ENCODE measurements at regions not wholly inside any gene's neighbourhood (a gene's known extent, or its start where the extent isn't known, plus 50 kb on each side); places are given as distances from the start of the nearest gene placed in this dataset.

GRCh38 chr10:57468894-57469432 is 798.7 kb downstream of the IPMK start:
- CTCF ChIA-PET = no interaction called here
- TF ChIP-seq, protein P1, sequence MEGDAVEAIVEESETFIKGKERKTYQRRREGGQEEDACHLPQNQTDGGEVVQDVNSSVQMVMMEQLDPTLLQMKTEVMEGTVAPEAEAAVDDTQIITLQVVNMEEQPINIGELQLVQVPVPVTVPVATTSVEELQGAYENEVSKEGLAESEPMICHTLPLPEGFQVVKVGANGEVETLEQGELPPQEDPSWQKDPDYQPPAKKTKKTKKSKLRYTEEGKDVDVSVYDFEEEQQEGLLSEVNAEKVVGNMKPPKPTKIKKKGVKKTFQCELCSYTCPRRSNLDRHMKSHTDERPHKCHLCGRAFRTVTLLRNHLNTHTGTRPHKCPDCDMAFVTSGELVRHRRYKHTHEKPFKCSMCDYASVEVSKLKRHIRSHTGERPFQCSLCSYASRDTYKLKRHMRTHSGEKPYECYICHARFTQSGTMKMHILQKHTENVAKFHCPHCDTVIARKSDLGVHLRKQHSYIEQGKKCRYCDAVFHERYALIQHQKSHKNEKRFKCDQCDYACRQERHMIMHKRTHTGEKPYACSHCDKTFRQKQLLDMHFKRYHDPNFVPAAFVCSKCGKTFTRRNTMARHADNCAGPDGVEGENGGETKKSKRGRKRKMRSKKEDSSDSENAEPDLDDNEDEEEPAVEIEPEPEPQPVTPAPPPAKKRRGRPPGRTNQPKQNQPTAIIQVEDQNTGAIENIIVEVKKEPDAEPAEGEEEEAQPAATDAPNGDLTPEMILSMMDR (IDR thresholded peaks at IDR 0.05; ENCODE audit: insufficient read depth, low read length, missing control alignments) = no peak
- no peak overlapping the region for H3K4me3 ChIP-seq (ENCODE audit: low read depth, low read length)
- POLR2A ChIA-PET = no interaction called here
- no peak for DNase-seq (ENCODE audit: low read depth, low spot score)

DNA sequence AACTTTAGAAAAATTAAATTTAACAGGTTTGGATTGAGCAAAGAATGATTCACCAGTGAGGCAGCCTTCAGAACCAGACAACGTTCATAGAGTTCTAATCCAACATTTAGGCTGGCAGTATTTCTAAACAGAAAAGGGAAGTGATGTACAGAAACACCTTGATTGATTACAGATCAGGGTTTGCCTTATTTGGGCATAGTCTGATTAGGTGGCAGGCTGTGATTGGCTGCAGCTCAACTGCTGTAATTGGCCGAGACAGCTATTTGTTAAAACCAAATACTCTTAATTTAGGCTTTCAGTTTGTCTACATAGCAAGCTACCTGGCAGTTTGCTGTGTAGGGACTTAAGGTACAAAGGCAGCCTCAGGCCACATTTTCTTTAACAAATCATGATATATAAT is 802.5 kb downstream of the IPMK start:
- TF ChIP-seq, protein P1 (IDR thresholded peaks at IDR 0.05; ENCODE audit: insufficient read depth, low read length, missing control alignments) = no peak
- POLR2A ChIA-PET = no interaction called here
- CTCF ChIA-PET = no interaction called here
- H3K4me3 ChIP-seq (ENCODE audit: low read depth, low read length) = no peak overlapping the region
- DNase-seq (ENCODE audit: low read depth, low spot score) = no peak

DNA sequence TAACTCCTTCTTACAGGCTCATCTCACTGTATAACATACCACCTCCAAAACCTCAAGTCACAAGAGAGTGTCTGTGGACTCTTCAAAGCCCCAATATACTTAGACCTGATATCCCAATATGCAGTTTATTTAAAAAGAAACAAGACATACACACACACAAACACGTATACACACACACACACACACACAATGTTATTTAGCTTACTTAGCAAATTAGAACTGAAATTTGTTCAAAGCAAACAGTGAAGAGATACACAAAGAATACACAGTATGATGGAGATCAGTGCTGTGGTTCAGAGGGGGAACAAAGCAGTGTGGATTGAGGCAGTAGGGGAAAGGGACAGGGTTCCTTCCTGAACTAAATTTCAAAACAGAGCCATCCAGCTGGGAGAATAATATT is 807.2 kb downstream of the IPMK start:
- DNase-seq (ENCODE audit: low read depth, low spot score) = no peak
- ChIA-PET POLR2A (no interaction called here), CTCF (no interaction called here)
- H3K4me3 ChIP-seq (ENCODE audit: low read depth, low read length) = no peak overlapping the region
- TF ChIP-seq, protein P1 (IDR thresholded peaks at IDR 0.05; ENCODE audit: insufficient read depth, low read length, missing control alignments) = no peak

DNA sequence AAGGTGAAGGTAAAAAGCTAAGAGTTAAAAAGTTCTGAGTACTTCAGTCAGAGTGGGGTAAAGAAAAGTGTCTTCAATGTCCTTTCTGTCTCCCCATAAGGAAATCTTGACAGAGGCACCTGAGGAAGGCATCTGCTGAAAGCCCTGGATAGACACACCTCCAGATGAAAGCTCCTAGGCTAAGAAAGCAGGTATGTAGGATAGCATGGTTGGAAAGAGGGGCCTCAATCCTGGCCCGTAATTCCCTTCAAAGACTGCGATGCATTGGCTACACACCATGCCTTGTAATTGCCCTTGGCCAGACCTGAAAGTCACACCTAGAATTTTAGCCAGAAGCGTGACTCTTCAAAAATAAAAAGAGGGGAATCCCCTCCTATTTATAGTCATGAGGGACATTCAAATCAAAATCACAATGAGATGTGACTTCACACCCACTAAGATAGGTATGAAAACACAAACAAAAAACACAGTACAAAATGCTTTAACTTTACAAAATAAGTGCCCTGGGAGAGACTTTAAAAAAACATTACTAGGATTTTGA is 809.7 kb downstream of the IPMK start:
- no peak overlapping the region for H3K4me3 ChIP-seq (ENCODE audit: low read depth, low read length)
- ChIA-PET CTCF (no interaction called here), POLR2A (no interaction called here)
- no peak for DNase-seq (ENCODE audit: low read depth, low spot score)
- TF ChIP-seq, protein P1 (IDR thresholded peaks at IDR 0.05; ENCODE audit: insufficient read depth, low read length, missing control alignments) = no peak

DNA sequence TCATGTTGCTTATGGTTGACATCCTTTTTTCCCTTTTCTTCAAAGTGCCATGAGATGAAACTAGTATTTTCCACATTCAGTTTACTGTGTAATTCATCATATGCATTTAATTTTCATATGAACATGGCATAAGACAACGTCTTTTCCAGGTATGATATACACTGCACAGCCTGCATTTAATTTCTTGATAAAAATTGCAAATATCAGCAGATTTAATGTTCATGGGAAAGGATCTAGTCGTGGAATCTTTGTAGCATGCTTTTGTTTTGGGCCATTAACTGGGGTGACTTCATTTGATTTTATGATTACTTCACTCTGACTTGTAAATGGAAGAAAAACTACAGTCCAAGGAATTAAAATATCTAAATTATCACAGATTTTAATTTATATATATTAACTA is 837.3 kb downstream of the IPMK start:
- H3K4me3 ChIP-seq (ENCODE audit: low read depth, low read length) = no peak overlapping the region
- no peak for DNase-seq (ENCODE audit: low read depth, low spot score)
- TF ChIP-seq, protein P1 (IDR thresholded peaks at IDR 0.05; ENCODE audit: insufficient read depth, low read length, missing control alignments) = no peak

DNA sequence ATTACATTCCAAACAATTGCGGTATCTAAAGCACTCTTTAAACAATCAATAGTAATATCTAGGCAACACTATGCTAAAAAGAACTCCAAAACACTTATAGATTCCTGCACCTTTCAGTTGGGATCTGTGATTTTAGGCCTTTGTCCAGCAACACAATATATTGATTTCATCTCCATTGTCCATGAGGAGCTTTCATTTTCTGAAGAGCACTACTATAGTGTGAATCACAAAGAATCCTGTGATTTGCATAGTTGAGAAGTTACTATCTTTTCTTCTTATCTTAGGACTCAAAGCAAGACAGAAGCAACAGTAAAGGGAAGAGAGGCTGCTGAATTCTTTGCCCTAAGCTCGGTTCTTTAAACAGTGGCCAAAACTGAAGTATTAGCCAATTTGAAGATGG is 846.8 kb downstream of the IPMK start:
- TF ChIP-seq, protein P1 (IDR thresholded peaks at IDR 0.05; ENCODE audit: insufficient read depth, low read length, missing control alignments) = no peak
- POLR2A ChIA-PET = no interaction called here
- H3K4me3 ChIP-seq (ENCODE audit: low read depth, low read length) = no peak overlapping the region
- CTCF ChIA-PET = no interaction called here
- no peak for DNase-seq (ENCODE audit: low read depth, low spot score)

More for the DNA sequence above, 837.3 kb downstream of the IPMK start:
- ChIA-PET POLR2A (no interaction called here), CTCF (no interaction called here)
